Liver (tissue), 8 donors: ENCODE measurements at regions not wholly inside any gene's neighbourhood (a gene's known extent, or its start where the extent isn't known, plus 50 kb on each side); places are given as distances from the start of the nearest gene placed in this dataset.

Experiments
- DNase-seq: peaks from one replicate; pipeline ENCODE4 v3.0.0-alpha.2; 2017; ENCODE audit warnings: low spot score
- H3K27ac ChIP-seq, 2 donors: one replicate each; pipeline ENCODE4 v1.7.0; 2013; ENCODE audit warnings: inconsistent platforms in 2 of 2, low read length in 2 of 2, control low read depth in 1 of 2, low read depth in 1 of 2, mild to moderate bottlenecking in 1 of 2
- H3K27me3 ChIP-seq, 4 donors: one replicate each; pipeline versions ENCODE4 v1.6.1 to v1.7.0; 2013; ENCODE audit warnings: low read length in 3 of 4, inconsistent platforms in 1 of 4, mild to moderate bottlenecking in 1 of 4, moderate library complexity in 1 of 4; ENCODE audit not compliant: control insufficient read depth in 4 of 4, insufficient read depth in 4 of 4
- H3K36me3 ChIP-seq, 4 donors: one replicate each; pipeline versions ENCODE4 v1.6.1 to v1.7.0; 2013; ENCODE audit warnings: low read length in 3 of 4, mild to moderate bottlenecking in 3 of 4, low read depth in 1 of 4, moderate library complexity in 1 of 4; ENCODE audit not compliant: control insufficient read depth in 4 of 4, insufficient read depth in 3 of 4
- H3K4me1 ChIP-seq, 4 donors: one replicate each; pipeline versions ENCODE4 v1.6.1 to v1.7.0; 2013; ENCODE audit warnings: low read length in 3 of 4, mild to moderate bottlenecking in 3 of 4, moderate library complexity in 1 of 4; ENCODE audit not compliant: control insufficient read depth in 4 of 4, insufficient read depth in 4 of 4
- H3K4me3 ChIP-seq, 3 donors: one replicate each; pipeline versions ENCODE4 v1.6.1 to v1.7.0; 2013; ENCODE audit warnings: low read length in 3 of 3, control low read depth in 1 of 3, low read depth in 1 of 3, mild to moderate bottlenecking in 1 of 3
- H3K9ac ChIP-seq, 2 donors: one replicate each; pipeline ENCODE4 v1.7.0; 2013; ENCODE audit warnings: low read length in 2 of 2, mild to moderate bottlenecking in 2 of 2, moderate library complexity in 2 of 2, control low read depth in 1 of 2, low read depth in 1 of 2
- H3K9me3 ChIP-seq, 4 donors: one replicate each; pipeline versions ENCODE4 v1.6.1 to v1.7.0; 2013; ENCODE audit warnings: low read length in 3 of 4; ENCODE audit not compliant: control insufficient read depth in 4 of 4
- EGR1 ChIP-seq, 2 donors: IDR thresholded peaks; 2 replicates each; pipeline ENCODE4 v1.6.1; 2016 to 2018; ENCODE audit warnings: antibody characterized with exemption in 2 of 2, low read depth in 2 of 2
- FOXA1 ChIP-seq: IDR thresholded peaks from 2 replicates; pipeline ENCODE4 v1.6.1; 2016; ENCODE audit warnings: antibody characterized with exemption
- FOXA2 ChIP-seq: IDR thresholded peaks from 2 replicates; pipeline ENCODE4 v1.6.1; 2016; ENCODE audit warnings: antibody characterized with exemption
- HNF4A ChIP-seq, 2 donors: conservative IDR thresholded peaks; 2 replicates each; pipeline ENCODE4 v1.6.1; 2016; ENCODE audit warnings: antibody characterized with exemption in 2 of 2, mild to moderate bottlenecking in 2 of 2
- HNF4G ChIP-seq: IDR thresholded peaks from 2 replicates; pipeline ENCODE4 v1.6.1; 2016; ENCODE audit warnings: antibody characterized with exemption
- JUND ChIP-seq, 2 donors: IDR thresholded peaks; 2 replicates each; pipeline ENCODE4 v1.6.1; 2016; ENCODE audit warnings: antibody characterized with exemption in 2 of 2
- NR2F2 ChIP-seq: IDR thresholded peaks from 2 replicates; pipeline ENCODE4 v1.6.1; 2016; ENCODE audit warnings: antibody characterized with exemption
- RXRA ChIP-seq, 2 donors: IDR thresholded peaks; 2 replicates each; pipeline ENCODE4 v1.6.1; 2017 to 2018; ENCODE audit warnings: antibody characterized with exemption in 2 of 2, mild to moderate bottlenecking in 1 of 2
- SP1 ChIP-seq: IDR thresholded peaks from 2 replicates; pipeline ENCODE4 v1.6.1; 2018; ENCODE audit warnings: antibody characterized with exemption, mild to moderate bottlenecking
- YY1 ChIP-seq: IDR thresholded peaks from 2 replicates; pipeline ENCODE4 v1.6.1; 2016; ENCODE audit warnings: antibody characterized with exemption, mild to moderate bottlenecking
- WGBS: extraction: QIAGEN DNeasy Blood & Tissue Kit; methylation state at CpG from one replicate; pipeline ENCODE4 v1.1.7; 2013; 5-methylcytosine and 5-hydroxymethylcytosine counted together
- TF ChIP-seq, protein P1 (sequence below): IDR thresholded peaks from 2 replicates; pipeline ENCODE4 v1.6.1; 2016; ENCODE audit warnings: antibody characterized with exemption, mild to moderate bottlenecking
- TF ChIP-seq, protein P2 (sequence below): IDR thresholded peaks from 2 replicates; pipeline ENCODE4 v1.6.1; 2016; ENCODE audit warnings: antibody characterized with exemption
- TF ChIP-seq, protein P3 (sequence below): IDR thresholded peaks from 2 replicates; pipeline ENCODE4 v1.6.1; 2016; ENCODE audit warnings: antibody characterized with exemption
- TF ChIP-seq, protein P4 (sequence below): fragments of 150-350 bp; IDR thresholded peaks from 2 replicates; pipeline ENCODE4 v1.5.1; 2017; ENCODE audit warnings: improper control_type of control experiment, low read depth, low read length; ENCODE audit not compliant: missing input control
- TF ChIP-seq, protein P5 (sequence below): IDR thresholded peaks from 2 replicates; pipeline ENCODE4 v1.6.1; 2016; ENCODE audit warnings: antibody characterized with exemption
- donor health status: healthy.
- donor health status: healthy.
- donor health status: healthy.
- donor health status: healthy.
- donor health status: healthy.

DNA sequence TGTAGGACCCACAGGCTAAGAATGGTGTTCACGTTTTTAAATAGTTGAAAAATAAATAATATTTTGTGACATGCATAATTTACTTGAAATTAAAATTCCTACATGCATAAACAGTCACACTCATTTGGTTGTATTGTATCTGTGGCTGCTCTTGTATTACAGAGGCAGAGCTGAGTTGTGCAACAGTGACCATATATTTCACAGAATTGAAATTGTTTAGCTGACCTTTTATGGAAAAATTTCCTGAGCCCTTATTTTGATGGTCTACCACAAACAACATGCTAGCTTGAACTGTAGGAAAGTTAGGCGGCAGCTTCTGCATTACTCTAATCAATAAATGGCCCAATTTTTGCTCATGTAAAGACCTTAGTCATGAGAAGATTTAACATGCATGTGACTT lies 633.4 kb upstream of the AADAT start:
- 68% methylated on average over 2 of the region's 2 CpGs for WGBS
- Histone ChIP-seq H3K9me3 (no peaks in the 10 kb centered on the region), H3K36me3 (no peaks in the 10 kb centered on the region), H3K9ac (no peak overlapping the region), H3K4me1 (no peaks in the 10 kb centered on the region), H3K4me3 (no peak overlapping the region), H3K27me3 (no peaks in the 10 kb centered on the region), H3K27ac (no peak overlapping the region)
- TF ChIP-seq, protein P1, sequence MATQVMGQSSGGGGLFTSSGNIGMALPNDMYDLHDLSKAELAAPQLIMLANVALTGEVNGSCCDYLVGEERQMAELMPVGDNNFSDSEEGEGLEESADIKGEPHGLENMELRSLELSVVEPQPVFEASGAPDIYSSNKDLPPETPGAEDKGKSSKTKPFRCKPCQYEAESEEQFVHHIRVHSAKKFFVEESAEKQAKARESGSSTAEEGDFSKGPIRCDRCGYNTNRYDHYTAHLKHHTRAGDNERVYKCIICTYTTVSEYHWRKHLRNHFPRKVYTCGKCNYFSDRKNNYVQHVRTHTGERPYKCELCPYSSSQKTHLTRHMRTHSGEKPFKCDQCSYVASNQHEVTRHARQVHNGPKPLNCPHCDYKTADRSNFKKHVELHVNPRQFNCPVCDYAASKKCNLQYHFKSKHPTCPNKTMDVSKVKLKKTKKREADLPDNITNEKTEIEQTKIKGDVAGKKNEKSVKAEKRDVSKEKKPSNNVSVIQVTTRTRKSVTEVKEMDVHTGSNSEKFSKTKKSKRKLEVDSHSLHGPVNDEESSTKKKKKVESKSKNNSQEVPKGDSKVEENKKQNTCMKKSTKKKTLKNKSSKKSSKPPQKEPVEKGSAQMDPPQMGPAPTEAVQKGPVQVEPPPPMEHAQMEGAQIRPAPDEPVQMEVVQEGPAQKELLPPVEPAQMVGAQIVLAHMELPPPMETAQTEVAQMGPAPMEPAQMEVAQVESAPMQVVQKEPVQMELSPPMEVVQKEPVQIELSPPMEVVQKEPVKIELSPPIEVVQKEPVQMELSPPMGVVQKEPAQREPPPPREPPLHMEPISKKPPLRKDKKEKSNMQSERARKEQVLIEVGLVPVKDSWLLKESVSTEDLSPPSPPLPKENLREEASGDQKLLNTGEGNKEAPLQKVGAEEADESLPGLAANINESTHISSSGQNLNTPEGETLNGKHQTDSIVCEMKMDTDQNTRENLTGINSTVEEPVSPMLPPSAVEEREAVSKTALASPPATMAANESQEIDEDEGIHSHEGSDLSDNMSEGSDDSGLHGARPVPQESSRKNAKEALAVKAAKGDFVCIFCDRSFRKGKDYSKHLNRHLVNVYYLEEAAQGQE: no peak
- TF ChIP-seq, protein P2, sequence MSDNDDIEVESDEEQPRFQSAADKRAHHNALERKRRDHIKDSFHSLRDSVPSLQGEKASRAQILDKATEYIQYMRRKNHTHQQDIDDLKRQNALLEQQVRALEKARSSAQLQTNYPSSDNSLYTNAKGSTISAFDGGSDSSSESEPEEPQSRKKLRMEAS: no peak
- TF ChIP-seq JUND (IDR thresholded peaks at IDR 0.05) (no peak), FOXA2 (no peak), SP1 (no peak), HNF4G (no peak), NR2F2 (no peak), FOXA1 (no peak)
- TF ChIP-seq, protein P3, sequence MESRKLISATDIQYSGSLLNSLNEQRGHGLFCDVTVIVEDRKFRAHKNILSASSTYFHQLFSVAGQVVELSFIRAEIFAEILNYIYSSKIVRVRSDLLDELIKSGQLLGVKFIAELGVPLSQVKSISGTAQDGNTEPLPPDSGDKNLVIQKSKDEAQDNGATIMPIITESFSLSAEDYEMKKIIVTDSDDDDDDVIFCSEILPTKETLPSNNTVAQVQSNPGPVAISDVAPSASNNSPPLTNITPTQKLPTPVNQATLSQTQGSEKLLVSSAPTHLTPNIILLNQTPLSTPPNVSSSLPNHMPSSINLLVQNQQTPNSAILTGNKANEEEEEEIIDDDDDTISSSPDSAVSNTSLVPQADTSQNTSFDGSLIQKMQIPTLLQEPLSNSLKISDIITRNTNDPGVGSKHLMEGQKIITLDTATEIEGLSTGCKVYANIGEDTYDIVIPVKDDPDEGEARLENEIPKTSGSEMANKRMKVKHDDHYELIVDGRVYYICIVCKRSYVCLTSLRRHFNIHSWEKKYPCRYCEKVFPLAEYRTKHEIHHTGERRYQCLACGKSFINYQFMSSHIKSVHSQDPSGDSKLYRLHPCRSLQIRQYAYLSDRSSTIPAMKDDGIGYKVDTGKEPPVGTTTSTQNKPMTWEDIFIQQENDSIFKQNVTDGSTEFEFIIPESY: no peak
- TF ChIP-seq, protein P4, sequence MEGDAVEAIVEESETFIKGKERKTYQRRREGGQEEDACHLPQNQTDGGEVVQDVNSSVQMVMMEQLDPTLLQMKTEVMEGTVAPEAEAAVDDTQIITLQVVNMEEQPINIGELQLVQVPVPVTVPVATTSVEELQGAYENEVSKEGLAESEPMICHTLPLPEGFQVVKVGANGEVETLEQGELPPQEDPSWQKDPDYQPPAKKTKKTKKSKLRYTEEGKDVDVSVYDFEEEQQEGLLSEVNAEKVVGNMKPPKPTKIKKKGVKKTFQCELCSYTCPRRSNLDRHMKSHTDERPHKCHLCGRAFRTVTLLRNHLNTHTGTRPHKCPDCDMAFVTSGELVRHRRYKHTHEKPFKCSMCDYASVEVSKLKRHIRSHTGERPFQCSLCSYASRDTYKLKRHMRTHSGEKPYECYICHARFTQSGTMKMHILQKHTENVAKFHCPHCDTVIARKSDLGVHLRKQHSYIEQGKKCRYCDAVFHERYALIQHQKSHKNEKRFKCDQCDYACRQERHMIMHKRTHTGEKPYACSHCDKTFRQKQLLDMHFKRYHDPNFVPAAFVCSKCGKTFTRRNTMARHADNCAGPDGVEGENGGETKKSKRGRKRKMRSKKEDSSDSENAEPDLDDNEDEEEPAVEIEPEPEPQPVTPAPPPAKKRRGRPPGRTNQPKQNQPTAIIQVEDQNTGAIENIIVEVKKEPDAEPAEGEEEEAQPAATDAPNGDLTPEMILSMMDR: no peak
- no peak for DNase-seq

DNA sequence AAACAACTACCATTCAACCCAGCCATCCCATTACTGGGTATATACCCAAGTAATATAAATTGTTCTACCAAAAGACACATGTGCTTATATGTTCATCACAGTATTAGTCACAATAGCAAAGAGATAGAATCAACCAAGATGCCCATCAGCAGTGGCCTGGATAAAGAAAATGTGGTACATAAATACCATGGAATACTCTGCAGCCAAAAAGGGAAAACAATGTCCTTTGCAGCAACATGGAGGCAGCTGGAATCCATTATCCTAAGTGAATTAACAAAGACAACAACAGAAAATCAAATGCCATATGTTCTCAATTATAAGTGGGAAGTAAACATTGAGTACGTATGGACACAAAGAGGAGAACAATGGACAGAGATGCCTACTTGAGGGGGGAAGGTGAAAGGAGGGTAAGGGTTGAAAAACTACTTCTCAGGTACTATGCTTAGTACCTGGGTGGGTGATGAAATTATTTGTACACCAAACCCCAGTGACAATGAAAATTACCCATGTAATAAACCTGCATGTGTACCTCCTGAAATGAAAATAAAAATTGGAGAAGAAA lies 632.1 kb upstream of the AADAT start:
- no peaks in the 10 kb centered on the region for H3K9me3 ChIP-seq
- H3K4me3 ChIP-seq: no peak overlapping the region
- H3K9ac ChIP-seq: no peak overlapping the region
- DNase-seq: no peak
- H3K36me3 ChIP-seq: no peaks in the 10 kb centered on the region
- no peaks in the 10 kb centered on the region for H3K4me1 ChIP-seq
- H3K27ac ChIP-seq: no peak overlapping the region
- H3K27me3 ChIP-seq: no peaks in the 10 kb centered on the region
- 63% methylated on average over 1 of the region's 1 CpG for WGBS
- no peak for TF ChIP-seq HNF4A (conservative IDR thresholded peaks at IDR 0.05)
- TF ChIP-seq, protein P3: no peak
- TF ChIP-seq, protein P2: no peak
- TF ChIP-seq YY1: no peak
- no peak for TF ChIP-seq RXRA (IDR thresholded peaks at IDR 0.05)
- TF ChIP-seq EGR1 (IDR thresholded peaks at IDR 0.05; ENCODE audit: low read depth in 2 of 2): no peak
- no peak for TF ChIP-seq JUND (IDR thresholded peaks at IDR 0.05)
- TF ChIP-seq FOXA1: no peak
- TF ChIP-seq, protein P5, sequence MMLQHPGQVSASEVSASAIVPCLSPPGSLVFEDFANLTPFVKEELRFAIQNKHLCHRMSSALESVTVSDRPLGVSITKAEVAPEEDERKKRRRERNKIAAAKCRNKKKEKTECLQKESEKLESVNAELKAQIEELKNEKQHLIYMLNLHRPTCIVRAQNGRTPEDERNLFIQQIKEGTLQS: no peak
